SK-N-SH (cell line): ENCODE measurements at regions not wholly inside any gene's neighbourhood (a gene's known extent, or its start where the extent isn't known, plus 50 kb on each side); places are given as distances from the start of the nearest gene placed in this dataset.

Source experiments
- CTCF ChIA-PET: fragments of 300-600, 350-600 bp; formaldehyde crosslinking; extraction: SDS; loops from one replicate; lab custom pipeline; 2021; lab: Yijun Ruan, JAX
- POLR2A ChIA-PET: fragments of 350-600 bp; sonication (Branson Sonifier 250); formaldehyde crosslinking; extraction: SDS; loops from one replicate; lab custom pipeline; 2020; ENCODE audit warnings: antibody characterized with exemption, inconsistent platforms; lab: Yijun Ruan, JAX
- DNase-seq: peaks from one replicate; pipeline ENCODE4 v3.0.0; 2012
- H2AFZ ChIP-seq: fragments of 200-600 bp; sonication (generic); 2 replicates; pipeline ENCODE4 v1.8.1; 2016; ENCODE audit warnings: antibody characterized with exemption, mild to moderate bottlenecking, low read depth
- H3F3A ChIP-seq: fragments of 200-600 bp; sonication (generic); replicated peaks from 2 replicates; pipeline ENCODE3; 2016; ENCODE audit warnings: antibody characterized with exemption, mild to moderate bottlenecking; ENCODE audit not compliant: insufficient read depth
- H3K27ac ChIP-seq, 2 experiments: fragments of 200-500 bp in 1 of 2; fragments of 200-600 bp in 1 of 2; sonication (Bioruptor generic) in 1 of 2; sonication (generic), shearing (Covaris generic) in 1 of 2; 2 replicates each; pipeline versions ENCODE4 v1.5.1 to v1.6.1; 2014 to 2016; ENCODE audit warnings: low read depth in 2 of 2, inconsistent platforms in 1 of 2, low read length in 1 of 2, mild to moderate bottlenecking in 1 of 2, mixed read lengths in 1 of 2
- H3K27me3 ChIP-seq: fragments of 200-600 bp; sonication (generic), shearing (Covaris generic); 2 replicates; pipeline ENCODE4 v1.6.1; 2016; ENCODE audit warnings: mixed run types; ENCODE audit not compliant: insufficient read depth
- H3K36me3 ChIP-seq, 2 experiments: fragments of 200-500 bp in 1 of 2; fragments of 200-600 bp in 1 of 2; sonication (Bioruptor generic) in 1 of 2; sonication (generic) in 1 of 2; replicated peaks in 1 of 2; 2 replicates each; pipeline versions ENCODE3 to v1.5.1; 2014 to 2016; ENCODE audit warnings: low read length in 1 of 2, mild to moderate bottlenecking in 1 of 2; ENCODE audit not compliant: insufficient read depth in 2 of 2, control insufficient read depth in 1 of 2
- H3K4me1 ChIP-seq, 2 experiments: fragments of 200-500 bp in 1 of 2; fragments of 200-600 bp in 1 of 2; sonication (Bioruptor generic) in 1 of 2; sonication (generic), shearing (Covaris generic) in 1 of 2; 2 replicates each; pipeline versions ENCODE4 v1.5.1 to v1.6.1; 2014 to 2016; ENCODE audit warnings: low read depth in 1 of 2, low read length in 1 of 2, mixed run types in 1 of 2; ENCODE audit not compliant: insufficient read depth in 2 of 2, control insufficient read depth in 1 of 2
- H3K4me2 ChIP-seq: fragments of 200-600 bp; sonication (generic), shearing (Covaris generic); 2 replicates; pipeline ENCODE4 v1.6.1; 2017; ENCODE audit warnings: mixed run types
- H3K4me3 ChIP-seq, 2 experiments: fragments of 200-500 bp in 1 of 2; fragments of 200-600 bp in 1 of 2; sonication (Bioruptor generic) in 1 of 2; sonication (generic), shearing (Covaris generic) in 1 of 2; 2 replicates each; pipeline versions ENCODE4 v1.5.1 to v1.8.1; 2014 to 2016; ENCODE audit warnings: low read depth in 2 of 2, inconsistent platforms in 1 of 2, low read length in 1 of 2, mild to moderate bottlenecking in 1 of 2, mixed read lengths in 1 of 2, moderate library complexity in 1 of 2
- H3K79me2 ChIP-seq: fragments of 200-600 bp; sonication (generic); 2 replicates; pipeline ENCODE4 v1.8.1; 2017; ENCODE audit warnings: mild to moderate bottlenecking; ENCODE audit not compliant: insufficient read depth
- H3K9ac ChIP-seq: fragments of 200-600 bp; sonication (generic); 2 replicates; pipeline ENCODE4 v1.6.1; 2017; ENCODE audit warnings: mixed run types
- H3K9me2 ChIP-seq: fragments of 200-600 bp; sonication (generic); 2 replicates; pipeline ENCODE4 v1.6.1; 2017; ENCODE audit warnings: mixed run types
- H3K9me3 ChIP-seq: fragments of 200-600 bp; sonication (generic); 2 replicates; pipeline ENCODE4 v1.6.1; 2017; ENCODE audit warnings: mixed run types, mild to moderate bottlenecking, moderate library complexity
- H4K20me1 ChIP-seq: fragments of 200-600 bp; sonication (generic); 2 replicates; pipeline ENCODE4 v1.6.1; 2017; ENCODE audit warnings: mild to moderate bottlenecking, mixed run types; ENCODE audit not compliant: insufficient read depth
- CTCF ChIP-seq: fragments of 200-600 bp; sonication (generic); IDR thresholded peaks from 2 replicates; pipeline ENCODE4 v1.6.1; 2017; ENCODE audit warnings: antibody characterized with exemption, mild to moderate bottlenecking, moderate library complexity
- ELF1 ChIP-seq: IDR thresholded peaks from 2 replicates; pipeline ENCODE4 v1.4.0; 2012
- EP300 ChIP-seq, 2 experiments: IDR thresholded peaks; 2 replicates each; pipeline versions ENCODE4 v1.4.0 to v1.6.1; 2012; ENCODE audit warnings: borderline replicate concordance in 1 of 2, low read depth in 1 of 2, low read length in 1 of 2
- EZH2phosphoT487 ChIP-seq: fragments of 200-600 bp; sonication (generic); IDR thresholded peaks from 2 replicates; pipeline ENCODE4 v1.6.1; 2017; ENCODE audit warnings: low read depth, mixed run types, mild to moderate bottlenecking, antibody characterized with exemption, moderate library complexity, borderline replicate concordance
- FOSL2 ChIP-seq: IDR thresholded peaks from 2 replicates; pipeline ENCODE4 v1.4.0; 2012; ENCODE audit warnings: low read depth, mild to moderate bottlenecking, moderate library complexity, borderline replicate concordance
- FOXJ3 ChIP-seq: sonication (generic); formaldehyde crosslinking; IDR thresholded peaks from 2 replicates; pipeline ENCODE4 v1.5.1; 2020; ENCODE audit warnings: mild to moderate bottlenecking, missing genetic modification reagents
- JUND ChIP-seq: IDR thresholded peaks from 2 replicates; pipeline ENCODE4 v1.4.0; 2012
- MEF2A ChIP-seq: IDR thresholded peaks from 2 replicates; pipeline ENCODE4 v1.4.0; 2012; ENCODE audit warnings: low read depth, borderline replicate concordance
- NFIC ChIP-seq: IDR thresholded peaks from 2 replicates; pipeline ENCODE4 v1.4.0; 2012; ENCODE audit warnings: borderline replicate concordance
- PBX3 ChIP-seq: IDR thresholded peaks from 2 replicates; pipeline ENCODE4; 2012
- RAD21 ChIP-seq: IDR thresholded peaks from 2 replicates; pipeline ENCODE4 v1.6.1; 2012; ENCODE audit warnings: mild to moderate bottlenecking, low read length
- REST ChIP-seq: IDR thresholded peaks from 2 replicates; pipeline ENCODE4 v1.6.1; 2012; ENCODE audit warnings: mild to moderate bottlenecking, low read depth, low read length, moderate library complexity
- SMC3 ChIP-seq: IDR thresholded peaks from 2 replicates; pipeline ENCODE4 v1.6.1; 2012; ENCODE audit warnings: low read depth, low read length, improper control_type of control experiment
- TCF12 ChIP-seq: IDR thresholded peaks from 2 replicates; pipeline ENCODE4 v1.4.0; 2012
- YY1 ChIP-seq: IDR thresholded peaks from 2 replicates; pipeline ENCODE4 v1.4.0; 2012; ENCODE audit warnings: low read depth, mild to moderate bottlenecking
- WGBS: methylation state at CpG from one replicate; pipeline ENCODE4 v1.1.6; 2017; ENCODE audit warnings: low lambda C conversion rate; 5-methylcytosine and 5-hydroxymethylcytosine counted together

DNA sequence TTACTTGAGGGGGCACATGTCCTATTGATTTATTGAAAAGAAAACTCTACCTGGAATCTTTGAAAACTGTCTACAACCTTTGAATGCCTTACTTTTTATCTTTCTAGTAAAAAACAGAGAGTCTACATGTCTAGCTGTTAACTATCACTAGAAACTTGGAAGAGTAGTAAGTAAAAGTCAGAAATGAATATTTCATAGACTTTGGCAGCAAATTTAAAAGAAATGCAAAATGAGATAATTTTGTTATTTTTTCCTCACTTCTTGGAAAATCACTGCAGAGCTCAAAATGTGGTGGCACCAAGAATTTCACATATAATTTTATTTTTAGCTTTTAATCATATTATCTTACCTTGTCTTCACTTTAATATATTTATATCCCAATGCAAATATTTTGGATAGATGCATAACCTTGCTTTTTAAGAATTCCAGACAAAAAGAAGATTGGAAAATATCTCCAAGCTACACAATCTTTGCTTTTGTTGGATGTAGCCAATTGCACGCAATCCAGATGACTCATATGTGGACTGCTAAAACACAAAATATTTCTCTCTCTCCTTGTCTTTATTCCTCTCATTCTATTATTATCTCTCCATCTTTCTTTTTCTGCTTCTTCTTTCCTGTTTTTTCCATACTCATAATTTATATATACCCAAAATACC, 92.2 kb upstream of the DSEL start:
- TF ChIP-seq EP300 (IDR thresholded peaks at IDR 0.05; ENCODE audit: borderline replicate concordance in 1 of 2, low read depth in 1 of 2, low read length in 1 of 2), result peak in 1 of 2 experiments; percentile 48; a peak in 1 of 4 replicates
- TF ChIP-seq JUND, result peak; percentile 67
- TF ChIP-seq ELF1, result no peak
- TF ChIP-seq TCF12, result peak; percentile 57
- TF ChIP-seq PBX3, result peak; percentile 15; the same call in 1 of the 2 replicates
- no peak for TF ChIP-seq FOXJ3 (CRISPR knock-in tag)
- TF ChIP-seq CTCF, result no peak
- peak; percentile 26; the same call in 1 of the 2 replicates for TF ChIP-seq MEF2A
- 0 out of 2 replicates have a peak, but pooled peaks have one; percentile 12 for TF ChIP-seq NFIC
- TF ChIP-seq FOSL2, result peak; percentile 71
- TF ChIP-seq, all 33 proteins: peak for 7
- H3K9ac ChIP-seq, result no peak overlapping the region
- peaks cover 18% of the 10 kb centered on the region for H3F3A ChIP-seq
- peak overlapping the region; percentile 33 for H2AFZ ChIP-seq
- no peaks in the 10 kb centered on the region for H3K36me3 ChIP-seq
- ChIA-PET CTCF (interaction anchor here (0.8 to 1.6 kb wide), 2 partner anchors 9 to 17 kb away, joined by 3 to 6 read pairs; no protein-coding TSS in a partner anchor), POLR2A (no interaction called here)
- no peak for DNase-seq
- H3K4me2 ChIP-seq, result peak overlapping the region; percentile 55
- H3K79me2 ChIP-seq, result no peaks in the 10 kb centered on the region
- no peaks in the 10 kb centered on the region for H3K27me3 ChIP-seq
- H4K20me1 ChIP-seq, result no peaks in the 10 kb centered on the region
- WGBS, result 24% methylated on average over 1 of the region's 1 CpG
- peaks cover 0 to 9% of the 10 kb centered on the region in 2 experiments; a peak in 2 of 4 replicates for H3K4me1 ChIP-seq
- no peaks in the 10 kb centered on the region for H3K9me2 ChIP-seq
- H3K27ac ChIP-seq, result peak overlapping the region in 1 of 2 experiments; percentile 56; a peak in 2 of 4 replicates
- no peaks in the 10 kb centered on the region for H3K9me3 ChIP-seq
- H3K4me3 ChIP-seq, result no peak overlapping the region

- Histone ChIP-seq H3K4me1 (peaks cover 0 to 9% of the 10 kb centered on the region in 2 experiments; a peak in 2 of 4 replicates), H3K4me3 (no peak overlapping the region), H3K27ac (peak overlapping the region in 1 of 2 experiments; percentile 56; a peak in 2 of 4 replicates), H3K9ac (no peak overlapping the region), H3K4me2 (peak overlapping the region; percentile 55; the same call in 1 of the 2 replicates), H3K36me3 (no peaks in the 10 kb centered on the region), H2AFZ (peak overlapping the region; percentile 31; the same call in 1 of the 2 replicates), H3K27me3 (no peaks in the 10 kb centered on the region), H3F3A (peaks cover 18% of the 10 kb centered on the region), H3K79me2 (no peaks in the 10 kb centered on the region), H3K9me2 (no peaks in the 10 kb centered on the region), H3K9me3 (no peaks in the 10 kb centered on the region), H4K20me1 (no peaks in the 10 kb centered on the region)
- ChIA-PET POLR2A (no interaction called here), CTCF (interaction anchor here (1.6 kb wide), 1 partner anchor 10 kb away, joined by 6 read pairs; no protein-coding TSS in a partner anchor)
- TF ChIP-seq EZH2phosphoT487, result no peak
- TF ChIP-seq SMC3, result no peak
- TF ChIP-seq YY1, result no peak
- no peak for TF ChIP-seq JUND
- TF ChIP-seq RAD21, result no peak
- no peak for TF ChIP-seq ELF1
- no peak for TF ChIP-seq REST
- TF ChIP-seq EP300 (IDR thresholded peaks at IDR 0.05; ENCODE audit: borderline replicate concordance in 1 of 2, low read depth in 1 of 2, low read length in 1 of 2), result no peak
- no peak for DNase-seq
Observed at GRCh38 chr18:67608191-67608590, 91.7 kb upstream of the DSEL start.
